Chondrocyte (in vitro differentiated cells): ENCODE measurements at regions not wholly inside any gene's neighbourhood (a gene's known extent, or its start where the extent isn't known, plus 50 kb on each side); places are given as distances from the start of the nearest gene placed in this dataset.
A peak's percentile ranks its signal among the peaks of the same experiment; 100 is the strongest.

ENCODE experiments used
- DNase-seq: peaks from one replicate; pipeline ENCODE4 v3.0.0; 2021; ENCODE audit warnings: mixed read lengths, low spot score
- H3K27ac Mint-ChIP-seq: one replicate; pipeline ENCODE4 v1.8.0; 2021; ENCODE audit warnings: mild to moderate bottlenecking, moderate library complexity, mixed read lengths; ENCODE audit not compliant: unreplicated experiment
- H3K27me3 Mint-ChIP-seq: 2 replicates; pipeline ENCODE4 v1.8.0; 2021; ENCODE audit warnings: low read depth, mixed read lengths
- H3K36me3 Mint-ChIP-seq: 2 replicates; pipeline ENCODE4 v1.8.0; 2021; ENCODE audit warnings: low read depth, mixed read lengths
- H3K4me1 Mint-ChIP-seq: 2 replicates; pipeline ENCODE4 v1.8.0; 2021; ENCODE audit warnings: low read depth, mild to moderate bottlenecking, mixed read lengths
- H3K4me3 Mint-ChIP-seq: one replicate; pipeline ENCODE4 v1.8.0; 2021; ENCODE audit warnings: mild to moderate bottlenecking, moderate library complexity, mixed read lengths; ENCODE audit not compliant: unreplicated experiment
- H3K9me3 Mint-ChIP-seq: 2 replicates; pipeline ENCODE4 v1.8.0; 2021; ENCODE audit warnings: low read depth, mixed read lengths
- CTCF ChIP-seq: fragments of 200-600 bp; sonication (generic); IDR thresholded peaks from 2 replicates; pipeline ENCODE4 v1.5.0; 2021; ENCODE audit warnings: antibody characterized with exemption, mild to moderate bottlenecking, moderate library complexity

- Mint-ChIP-seq H3K9me3 (no peaks in the 10 kb centered on the region), H3K4me3 (no peak overlapping the region), H3K36me3 (no peaks in the 10 kb centered on the region), H3K4me1 (no peaks in the 10 kb centered on the region), H3K27me3 (peaks cover 18% of the 10 kb centered on the region), H3K27ac (no peak overlapping the region)
- no peak for DNase-seq
- TF ChIP-seq CTCF = peak; percentile 56
These were observed 82.5 kb upstream of the FGF14 start for GRCh38 chr13:102484329-102484728.

GRCh38 chr13:102472650-102473049, 70.8 kb upstream of the FGF14 start:
- TF ChIP-seq CTCF = no peak
- DNase-seq = no peak

GRCh38 chr13:102470283-102470917, 68.6 kb upstream of the FGF14 start:
- Mint-ChIP-seq H3K4me1 (peaks cover 6% of the 10 kb centered on the region), H3K27ac (no peak overlapping the region), H3K4me3 (no peak overlapping the region), H3K27me3 (peaks cover 8% of the 10 kb centered on the region), H3K9me3 (no peaks in the 10 kb centered on the region), H3K36me3 (no peaks in the 10 kb centered on the region)
- TF ChIP-seq CTCF = no peak
- no peak for DNase-seq

More at GRCh38 chr13:102472650-102473049, 70.8 kb upstream of the FGF14 start:
- peaks cover 20% of the 10 kb centered on the region for H3K27me3 Mint-ChIP-seq
- no peaks in the 10 kb centered on the region for H3K4me1 Mint-ChIP-seq
- H3K36me3 Mint-ChIP-seq = no peaks in the 10 kb centered on the region
- no peak overlapping the region for H3K27ac Mint-ChIP-seq
- H3K9me3 Mint-ChIP-seq = peaks cover 3% of the 10 kb centered on the region
- no peak overlapping the region for H3K4me3 Mint-ChIP-seq

GRCh38 chr13:102466610-102467190, 64.9 kb upstream of the FGF14 start:
- Mint-ChIP-seq H3K4me3 (no peak overlapping the region), H3K9me3 (no peaks in the 10 kb centered on the region), H3K27me3 (peaks cover 16% of the 10 kb centered on the region), H3K4me1 (peaks cover 6% of the 10 kb centered on the region), H3K36me3 (no peaks in the 10 kb centered on the region), H3K27ac (no peak overlapping the region)
- no peak for DNase-seq
- TF ChIP-seq CTCF = no peak

GRCh38 chr13:102462570-102462969, 60.7 kb upstream of the FGF14 start:
- H3K4me3 Mint-ChIP-seq = no peak overlapping the region
- H3K27me3 Mint-ChIP-seq = peaks cover 17% of the 10 kb centered on the region
- H3K9me3 Mint-ChIP-seq = no peaks in the 10 kb centered on the region
- H3K27ac Mint-ChIP-seq = no peak overlapping the region
- no peak for DNase-seq
- TF ChIP-seq CTCF = no peak
- peaks cover 6% of the 10 kb centered on the region for H3K4me1 Mint-ChIP-seq
- H3K36me3 Mint-ChIP-seq = no peaks in the 10 kb centered on the region
